Mesendoderm (in vitro differentiated cells): ENCODE measurements at regions not wholly inside any gene's neighbourhood (a gene's known extent, or its start where the extent isn't known, plus 50 kb on each side); places are given as distances from the start of the nearest gene placed in this dataset.
A peak's percentile ranks its signal among the peaks of the same experiment; 100 is the strongest.
"Not testable (repeated sequence)": the region's sequence is repeated elsewhere in the genome, so short reads cannot be mapped to it uniquely, and the experiment has no call there.

Experiments
- DNase-seq: peaks from one replicate; pipeline ENCODE4 v3.0.0; 2013
- H2AK5ac ChIP-seq: 2 replicates; pipeline ENCODE4 v1.6.1; 2013; ENCODE audit warnings: low read length, inconsistent platforms
- H2BK120ac ChIP-seq: 2 replicates; pipeline ENCODE4 v1.6.1; 2013; ENCODE audit warnings: low read depth, mild to moderate bottlenecking, low read length, moderate library complexity, mixed read lengths
- H2BK15ac ChIP-seq: replicated peaks from 2 replicates; pipeline ENCODE4 v1.6.1; 2013; ENCODE audit warnings: low read depth, mild to moderate bottlenecking, moderate library complexity
- H2BK5ac ChIP-seq: 2 replicates; pipeline ENCODE4 v1.6.1; 2013; ENCODE audit warnings: low read length, inconsistent platforms
- H3K18ac ChIP-seq: 2 replicates; pipeline ENCODE4 v1.6.1; 2013; ENCODE audit warnings: mild to moderate bottlenecking, low read length, mixed read lengths
- H3K23ac ChIP-seq: one replicate; pipeline ENCODE4 v1.6.1; 2013; ENCODE audit warnings: low read length
- H3K27ac ChIP-seq: 2 replicates; pipeline ENCODE4 v1.5.1; 2013; ENCODE audit warnings: low read depth, mild to moderate bottlenecking, inconsistent platforms, low read length, moderate library complexity
- H3K27me3 ChIP-seq: 2 replicates; pipeline ENCODE4 v1.6.1; 2013; ENCODE audit warnings: low read length, control low read depth, mild to moderate bottlenecking, inconsistent platforms; ENCODE audit not compliant: insufficient read depth, poor library complexity
- H3K36me3 ChIP-seq: 2 replicates; pipeline ENCODE4 v1.6.1; 2013; ENCODE audit warnings: low read length, inconsistent platforms; ENCODE audit not compliant: control insufficient read depth, insufficient read depth
- H3K4ac ChIP-seq: one replicate; pipeline ENCODE4 v1.6.1; 2013; ENCODE audit warnings: low read depth, mild to moderate bottlenecking, low read length, moderate library complexity
- H3K4me1 ChIP-seq: 2 replicates; pipeline ENCODE4 v1.6.1; 2013; ENCODE audit warnings: low read depth, low read length, inconsistent platforms; ENCODE audit not compliant: control insufficient read depth
- H3K4me2 ChIP-seq: 2 replicates; pipeline ENCODE4 v1.6.1; 2013; ENCODE audit warnings: low read length
- H3K4me3 ChIP-seq: 2 replicates; pipeline ENCODE4 v1.5.1; 2013; ENCODE audit warnings: mild to moderate bottlenecking, low read length
- H3K56ac ChIP-seq: one replicate; pipeline ENCODE4 v1.6.1; 2013; ENCODE audit warnings: low read length
- H3K79me1 ChIP-seq: 2 replicates; pipeline ENCODE4 v1.6.1; 2013; ENCODE audit warnings: low read length, inconsistent platforms
- H3K79me2 ChIP-seq: 2 replicates; pipeline ENCODE4 v1.6.1; 2013; ENCODE audit warnings: mild to moderate bottlenecking, low read length; ENCODE audit not compliant: control insufficient read depth, insufficient read depth
- H3K9ac ChIP-seq: 2 replicates; pipeline ENCODE4 v1.6.1; 2013; ENCODE audit warnings: low read length, inconsistent platforms
- H4K5ac ChIP-seq: one replicate; pipeline ENCODE4 v1.6.1; 2013; ENCODE audit warnings: low read length
- H4K8ac ChIP-seq: one replicate; pipeline ENCODE4 v1.6.1; 2013; ENCODE audit warnings: low read depth, mild to moderate bottlenecking, control low read depth, low read length, moderate library complexity
- WGBS: extraction: QIAGEN DNeasy Blood & Tissue Kit; methylation state at CpG from one replicate; pipeline ENCODE4 v1.1.7; 2013; ENCODE audit warnings: low lambda C conversion rate, missing lambda C conversion rate; ENCODE audit not compliant: insufficient coverage; ENCODE audit errors: extremely low coverage; 5-methylcytosine and 5-hydroxymethylcytosine counted together

GRCh38 chr10:11691319-11691755 is 50.8 kb upstream of the ECHDC3 start:
- no peak overlapping the region for H3K18ac ChIP-seq
- H3K9ac ChIP-seq = no peak overlapping the region
- no CpG with 5 or more reads among the region's 14 CpGs for WGBS
- no peaks in the 10 kb centered on the region for H3K36me3 ChIP-seq
- H3K79me1 ChIP-seq = no peaks in the 10 kb centered on the region
- H2BK120ac ChIP-seq = no peak overlapping the region
- H2AK5ac ChIP-seq = no peak overlapping the region
- H3K4me1 ChIP-seq = no peaks in the 10 kb centered on the region
- no peak overlapping the region for H3K4me3 ChIP-seq
- H3K23ac ChIP-seq = no peak overlapping the region
- H3K4me2 ChIP-seq = no peak overlapping the region
- no peak overlapping the region for H4K8ac ChIP-seq
- H3K4ac ChIP-seq = no peak overlapping the region
- H3K27ac ChIP-seq = no peak overlapping the region
- H3K56ac ChIP-seq = no peak overlapping the region
- no peaks in the 10 kb centered on the region for H3K27me3 ChIP-seq
- H2BK15ac ChIP-seq = no peak overlapping the region
- no peak for DNase-seq
- H2BK5ac ChIP-seq = no peak overlapping the region
- H4K5ac ChIP-seq = no peak overlapping the region
- no peaks in the 10 kb centered on the region for H3K79me2 ChIP-seq

GRCh38 chr10:11689945-11690736 is 52.0 kb upstream of the ECHDC3 start:
- DNase-seq = no peak
- H2BK5ac ChIP-seq = no peak overlapping the region
- no CpG with 5 or more reads among the region's 22 CpGs for WGBS
- no peak overlapping the region for H2AK5ac ChIP-seq
- H3K4me2 ChIP-seq = no peak overlapping the region
- no peaks in the 10 kb centered on the region for H3K79me1 ChIP-seq
- no peak overlapping the region for H3K23ac ChIP-seq
- no peaks in the 10 kb centered on the region for H3K36me3 ChIP-seq
- no peak overlapping the region for H3K4ac ChIP-seq
- no peaks in the 10 kb centered on the region for H3K4me1 ChIP-seq
- no peak overlapping the region for H3K4me3 ChIP-seq
- no peak overlapping the region for H4K8ac ChIP-seq
- no peak overlapping the region for H4K5ac ChIP-seq
- H3K79me2 ChIP-seq = no peaks in the 10 kb centered on the region
- no peak overlapping the region for H3K18ac ChIP-seq
- no peak overlapping the region for H2BK120ac ChIP-seq
- no peaks in the 10 kb centered on the region for H3K27me3 ChIP-seq
- H2BK15ac ChIP-seq = no peak overlapping the region
- no peak overlapping the region for H3K56ac ChIP-seq
- H3K27ac ChIP-seq = no peak overlapping the region
- H3K9ac ChIP-seq = no peak overlapping the region

GRCh38 chr10:11688448-11688795 is 53.8 kb upstream of the ECHDC3 start:
- not testable (repeated sequence) for H3K27ac ChIP-seq, H3K79me1 ChIP-seq, H3K9ac ChIP-seq, H3K79me2 ChIP-seq, H3K4me2 ChIP-seq, H2BK5ac ChIP-seq, H2BK120ac ChIP-seq, H4K8ac ChIP-seq, H3K23ac ChIP-seq, H3K18ac ChIP-seq, H3K27me3 ChIP-seq, H2AK5ac ChIP-seq, H3K36me3 ChIP-seq, H3K4me1 ChIP-seq, H4K5ac ChIP-seq, H3K56ac ChIP-seq, H3K4ac ChIP-seq, H2BK15ac ChIP-seq, DNase-seq, H3K4me3 ChIP-seq
- no CpG with 5 or more reads among the region's 3 CpGs for WGBS

- H4K8ac ChIP-seq = no peak overlapping the region
- H3K23ac ChIP-seq = no peak overlapping the region
- H3K56ac ChIP-seq = no peak overlapping the region
- H3K36me3 ChIP-seq = no peaks in the 10 kb centered on the region
- H3K4me1 ChIP-seq = no peaks in the 10 kb centered on the region
- H2AK5ac ChIP-seq = no peak overlapping the region
- no peak overlapping the region for H3K4ac ChIP-seq
- H3K4me2 ChIP-seq = no peak overlapping the region
- H3K27me3 ChIP-seq = no peaks in the 10 kb centered on the region
- no CpG with 5 or more reads among the region's 8 CpGs for WGBS
- H3K79me2 ChIP-seq = no peaks in the 10 kb centered on the region
- no peak overlapping the region for H3K4me3 ChIP-seq
- no peak overlapping the region for H3K18ac ChIP-seq
- no peaks in the 10 kb centered on the region for H3K79me1 ChIP-seq
- no peak overlapping the region for H4K5ac ChIP-seq
- no peak overlapping the region for H2BK120ac ChIP-seq
- no peak overlapping the region for H3K9ac ChIP-seq
- H2BK5ac ChIP-seq = no peak overlapping the region
- no peak overlapping the region for H3K27ac ChIP-seq
- DNase-seq = no peak
- H2BK15ac ChIP-seq = no peak overlapping the region
These were observed 54.3 kb upstream of the ECHDC3 start for GRCh38 chr10:11687779-11688447.

GRCh38 chr10:11687357-11687771 is 54.8 kb upstream of the ECHDC3 start:
- Histone ChIP-seq H3K79me1 (no peaks in the 10 kb centered on the region), H3K18ac (no peak overlapping the region), H2BK15ac (no peak overlapping the region), H4K5ac (no peak overlapping the region), H3K56ac (no peak overlapping the region), H3K79me2 (no peaks in the 10 kb centered on the region), H2AK5ac (no peak overlapping the region), H3K4ac (no peak overlapping the region), H3K23ac (no peak overlapping the region), H4K8ac (no peak overlapping the region), H3K27ac (no peak overlapping the region), H3K4me1 (no peaks in the 10 kb centered on the region), H3K9ac (no peak overlapping the region), H2BK120ac (no peak overlapping the region), H3K27me3 (no peaks in the 10 kb centered on the region), H3K4me3 (no peak overlapping the region), H3K4me2 (no peak overlapping the region), H3K36me3 (no peaks in the 10 kb centered on the region), H2BK5ac (no peak overlapping the region)
- DNase-seq = peak; percentile 84
- WGBS = no CpG with 5 or more reads among the region's 8 CpGs
